Colonic mucosa (tissue), 4 donors: ENCODE measurements at regions not wholly inside any gene's neighbourhood (a gene's known extent, or its start where the extent isn't known, plus 50 kb on each side); places are given as distances from the start of the nearest gene placed in this dataset.

ENCODE experiments used
- DNase-seq: peaks from one replicate; pipeline ENCODE4 v3.0.0-alpha.2; 2020
- H3K27ac ChIP-seq: fragments of 200-600 bp; one replicate; pipeline ENCODE4 v1.8.0; 2021
- H3K27me3 ChIP-seq: fragments of 200-600 bp; one replicate; pipeline ENCODE4 v1.8.0; 2021
- H3K36me3 ChIP-seq: fragments of 200-600 bp; one replicate; pipeline ENCODE4 v1.8.0; 2021
- H3K4me1 ChIP-seq: fragments of 200-600 bp; one replicate; pipeline ENCODE4 v1.8.0; 2021; ENCODE audit warnings: mild to moderate bottlenecking
- H3K4me3 ChIP-seq: fragments of 200-600 bp; one replicate; pipeline ENCODE4 v1.8.0; 2021
- H3K9ac ChIP-seq, 2 donors: one replicate each; pipeline ENCODE4 v1.7.0; 2013; ENCODE audit warnings: control low read depth in 2 of 2, low read depth in 2 of 2, low read length in 2 of 2
- H3K9me3 ChIP-seq: fragments of 200-600 bp; one replicate; pipeline ENCODE4 v1.8.0; 2021
- intact Hi-C: fragments of 100-400 bp; cut with DNase I; formaldehyde crosslinking; loops from one replicate; pipeline ENCODE4 v1.14.1; 2022
- TF ChIP-seq, protein P1 (sequence below): fragments of 200-600 bp; IDR thresholded peaks from one replicate; pipeline ENCODE4 v1.8.0; 2022; ENCODE audit warnings: antibody characterized with exemption, mild to moderate bottlenecking
- donor health status: healthy.
- donor health status: DM: no; HTN: no; CAD: no.
- donor health status: DM: no; HTN: no; CAD: no.

DNA sequence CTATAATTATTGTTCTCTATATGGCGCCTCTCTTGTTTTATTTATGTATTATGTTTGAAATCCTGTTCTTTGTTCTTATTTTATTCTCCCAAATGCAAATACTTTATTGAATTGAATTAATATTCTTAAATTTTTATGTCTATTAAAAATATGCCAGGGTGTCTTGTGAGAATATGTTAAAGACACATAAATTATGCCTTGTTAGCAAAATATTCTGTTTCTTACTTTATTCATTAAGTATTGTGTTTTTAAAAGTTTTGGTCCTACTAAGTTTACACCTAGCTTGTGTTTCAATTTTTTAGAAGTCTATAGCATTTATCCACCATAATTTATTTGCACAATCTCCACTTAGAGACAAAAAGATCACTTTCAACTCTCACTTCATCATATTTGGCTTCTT is 741.5 kb upstream of the SLC39A10 start:
- H3K9ac ChIP-seq = no peak overlapping the region
- no peaks in the 10 kb centered on the region for H3K36me3 ChIP-seq
- H3K27me3 ChIP-seq = no peaks in the 10 kb centered on the region
- no peak overlapping the region for H3K4me3 ChIP-seq
- intact Hi-C loops = no loop called here
- H3K27ac ChIP-seq = no peak overlapping the region
- no peaks in the 10 kb centered on the region for H3K4me1 ChIP-seq
- no peak for DNase-seq
- H3K9me3 ChIP-seq = no peaks in the 10 kb centered on the region
- TF ChIP-seq, protein P1, sequence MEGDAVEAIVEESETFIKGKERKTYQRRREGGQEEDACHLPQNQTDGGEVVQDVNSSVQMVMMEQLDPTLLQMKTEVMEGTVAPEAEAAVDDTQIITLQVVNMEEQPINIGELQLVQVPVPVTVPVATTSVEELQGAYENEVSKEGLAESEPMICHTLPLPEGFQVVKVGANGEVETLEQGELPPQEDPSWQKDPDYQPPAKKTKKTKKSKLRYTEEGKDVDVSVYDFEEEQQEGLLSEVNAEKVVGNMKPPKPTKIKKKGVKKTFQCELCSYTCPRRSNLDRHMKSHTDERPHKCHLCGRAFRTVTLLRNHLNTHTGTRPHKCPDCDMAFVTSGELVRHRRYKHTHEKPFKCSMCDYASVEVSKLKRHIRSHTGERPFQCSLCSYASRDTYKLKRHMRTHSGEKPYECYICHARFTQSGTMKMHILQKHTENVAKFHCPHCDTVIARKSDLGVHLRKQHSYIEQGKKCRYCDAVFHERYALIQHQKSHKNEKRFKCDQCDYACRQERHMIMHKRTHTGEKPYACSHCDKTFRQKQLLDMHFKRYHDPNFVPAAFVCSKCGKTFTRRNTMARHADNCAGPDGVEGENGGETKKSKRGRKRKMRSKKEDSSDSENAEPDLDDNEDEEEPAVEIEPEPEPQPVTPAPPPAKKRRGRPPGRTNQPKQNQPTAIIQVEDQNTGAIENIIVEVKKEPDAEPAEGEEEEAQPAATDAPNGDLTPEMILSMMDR = no peak

DNA sequence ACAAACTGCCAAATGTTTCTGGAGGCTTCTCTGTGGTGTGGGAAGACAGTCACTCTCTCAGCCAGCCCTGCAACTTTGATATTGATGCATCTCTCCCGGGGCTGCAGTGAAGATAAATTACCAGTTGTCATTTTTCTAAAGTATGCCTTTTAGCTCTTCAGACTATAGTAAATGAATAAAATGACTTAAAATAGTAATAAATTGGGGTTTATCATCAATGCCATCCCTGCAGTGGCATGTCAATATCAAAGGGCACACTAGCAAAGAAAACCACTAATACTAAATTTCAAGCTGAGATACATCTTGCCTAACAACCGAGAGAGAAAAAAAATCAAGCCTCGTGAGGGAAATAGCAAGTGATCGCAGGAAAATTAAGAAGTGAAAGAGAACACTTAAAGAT is 749.5 kb upstream of the SLC39A10 start:
- H3K4me3 ChIP-seq = no peak overlapping the region
- H3K36me3 ChIP-seq = no peaks in the 10 kb centered on the region
- no peak for DNase-seq
- H3K9me3 ChIP-seq = no peaks in the 10 kb centered on the region
- H3K4me1 ChIP-seq = no peaks in the 10 kb centered on the region
- no peaks in the 10 kb centered on the region for H3K27me3 ChIP-seq
- H3K9ac ChIP-seq = no peak overlapping the region
- TF ChIP-seq, protein P1 = no peak
- H3K27ac ChIP-seq = no peak overlapping the region
- intact Hi-C loops = no loop called here

DNA sequence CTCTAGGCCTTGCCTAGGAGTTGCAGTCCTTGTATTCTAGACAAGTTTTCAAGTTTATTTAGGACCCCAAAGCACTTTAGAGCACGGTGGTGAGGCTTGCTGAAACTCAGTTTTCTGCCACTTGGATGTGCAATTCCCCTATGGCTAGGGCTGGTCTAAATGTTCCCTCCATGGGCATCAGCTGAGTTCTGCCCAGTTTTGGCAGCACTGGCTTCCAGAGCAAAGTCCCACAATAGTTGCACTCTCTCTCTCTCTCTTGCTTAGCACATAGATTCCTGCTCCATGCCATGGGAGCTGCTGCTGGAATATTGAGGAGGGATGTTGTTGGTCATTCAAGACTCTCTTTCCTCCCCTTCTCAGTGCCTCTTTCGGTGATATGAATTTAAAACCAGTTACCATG is 760.2 kb upstream of the SLC39A10 start:
- no peaks in the 10 kb centered on the region for H3K27me3 ChIP-seq
- H3K4me1 ChIP-seq = no peaks in the 10 kb centered on the region
- TF ChIP-seq, protein P1 = no peak
- no peak overlapping the region for H3K4me3 ChIP-seq
- DNase-seq = no peak
- H3K9me3 ChIP-seq = no peaks in the 10 kb centered on the region
- intact Hi-C loops = no loop called here
- H3K27ac ChIP-seq = no peak overlapping the region
- no peak overlapping the region for H3K9ac ChIP-seq
- no peaks in the 10 kb centered on the region for H3K36me3 ChIP-seq

DNA sequence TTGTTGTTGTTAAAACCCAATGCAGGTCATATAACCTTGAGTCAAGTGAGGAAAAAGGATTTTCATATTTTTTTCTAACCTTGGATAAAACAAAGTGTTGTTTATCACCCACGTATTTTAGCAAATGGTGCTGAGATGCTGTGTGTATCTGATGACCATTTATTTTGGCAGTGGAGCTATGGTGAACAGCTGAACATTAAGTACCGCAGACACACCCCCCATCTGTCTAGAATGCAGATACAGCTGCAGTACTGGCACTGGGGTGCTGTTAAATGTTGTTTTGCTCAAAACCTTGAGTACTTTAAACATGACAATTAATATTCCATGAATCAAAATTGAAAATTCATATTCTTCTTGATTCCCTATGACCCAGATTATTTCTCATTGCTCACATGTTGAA is 773.3 kb upstream of the SLC39A10 start:
- H3K9me3 ChIP-seq = no peaks in the 10 kb centered on the region
- intact Hi-C loops = no loop called here
- no peak overlapping the region for H3K9ac ChIP-seq
- TF ChIP-seq, protein P1 = no peak
- H3K4me1 ChIP-seq = no peaks in the 10 kb centered on the region
- H3K36me3 ChIP-seq = no peaks in the 10 kb centered on the region
- no peak for DNase-seq
- no peaks in the 10 kb centered on the region for H3K27me3 ChIP-seq
- no peak overlapping the region for H3K27ac ChIP-seq
- no peak overlapping the region for H3K4me3 ChIP-seq

DNA sequence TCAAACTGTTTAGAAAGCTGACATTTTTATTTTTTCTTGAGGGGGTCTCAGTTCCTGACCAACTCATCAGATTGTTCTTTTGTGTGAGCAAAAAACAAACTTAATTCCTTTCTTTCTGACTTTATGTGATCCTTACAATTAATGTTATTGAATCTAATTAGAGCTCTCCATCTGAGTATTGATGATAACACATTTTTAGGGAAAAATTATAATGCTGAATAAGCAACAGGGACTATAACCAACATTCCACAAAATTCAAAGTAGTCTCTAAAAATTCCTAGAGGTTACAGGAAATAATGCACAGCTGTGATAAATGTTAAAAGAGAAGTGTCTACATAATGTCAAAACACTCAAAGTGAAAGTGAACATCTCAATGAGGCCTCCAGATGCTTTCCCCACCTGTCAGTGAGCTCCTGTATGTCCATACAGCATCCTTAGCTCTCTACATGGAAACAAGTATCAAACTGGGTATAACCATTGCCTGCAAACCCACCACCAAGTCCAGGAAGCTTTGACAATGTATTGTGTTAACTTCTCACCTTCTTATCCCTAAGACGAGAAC is 786.0 kb upstream of the SLC39A10 start:
- Histone ChIP-seq H3K36me3 (no peaks in the 10 kb centered on the region), H3K4me1 (no peaks in the 10 kb centered on the region), H3K9me3 (no peaks in the 10 kb centered on the region), H3K4me3 (no peak overlapping the region), H3K27ac (no peak overlapping the region), H3K27me3 (no peaks in the 10 kb centered on the region), H3K9ac (no peak overlapping the region)
- TF ChIP-seq, protein P1 = no peak
- DNase-seq = no peak
- intact Hi-C loops = no loop called here
